HepG2 (cell line): ENCODE measurements at regions not wholly inside any gene's neighbourhood (a gene's known extent, or its start where the extent isn't known, plus 50 kb on each side); places are given as distances from the start of the nearest gene placed in this dataset.

Experiments
- ATAC-seq: fragments of 200-7000 bp; cut with Tn5 transposase; 3 replicates; pipeline ENCODE4 v1.9.1; 2020; ENCODE audit warnings: mild to moderate bottlenecking, moderate library complexity
- BruUV-seq: library from RNA; stranded (reverse); fragments of 400-500 nt; replicated peaks from 2 replicates; lab custom pipeline; 2021; lab: Mats Ljungman, UMichigan
- CTCF ChIA-PET: fragments of 300-600 bp; formaldehyde crosslinking; extraction: SDS; loops from one replicate; lab custom pipeline; 2021; ENCODE audit warnings: low total read pairs, inconsistent platforms, low intra/inter-chr PET ratio; lab: Yijun Ruan, JAX
- POLR2A ChIA-PET: fragments of 350-600 bp; sonication (Branson Sonifier 250); formaldehyde crosslinking; loops from one replicate; lab custom pipeline; 2020; ENCODE audit warnings: antibody characterized with exemption, inconsistent platforms; lab: Yijun Ruan, JAX
- DNase-seq: peaks from one replicate; pipeline ENCODE4 v3.0.0-alpha.2; 2015; ENCODE audit warnings: low spot score
- FAIRE-seq: peaks from 3 replicates; lab custom pipeline; 2011; peaks lifted over from hg19 to GRCh38; lab: Jason Lieb, UNC
- H2AFZ ChIP-seq: one replicate; pipeline ENCODE4 v1.6.1; 2011; ENCODE audit warnings: low read length, inconsistent platforms
- H3K27ac ChIP-seq: fragments of 300-600 bp; 3 replicates; pipeline ENCODE4 v1.8.0; 2011; ENCODE audit warnings: mixed run types, mild to moderate bottlenecking, mixed read lengths, low read length, inconsistent platforms; ENCODE audit not compliant: insufficient read depth; ENCODE audit errors: extremely low read length
- H3K27me3 ChIP-seq, 2 experiments: fragments of 200-600 bp in 1 of 2; 2 replicates in 1 of 2; 3 replicates in 1 of 2; pipeline versions ENCODE4 v1.6.0 to v1.8.0; 2011; ENCODE audit warnings: low read length in 2 of 2, mild to moderate bottlenecking in 2 of 2, moderate library complexity in 2 of 2, inconsistent platforms in 1 of 2; ENCODE audit not compliant: insufficient read depth in 2 of 2, control insufficient read depth in 1 of 2
- H3K36me3 ChIP-seq, 2 experiments: fragments of 200-600 bp in 1 of 2; replicated peaks in 1 of 2; 2 replicates in 1 of 2; 3 replicates in 1 of 2; pipeline versions ENCODE4 v1.5.1 to v1.8.0; 2011; ENCODE audit warnings: low read length in 2 of 2, inconsistent platforms in 1 of 2; ENCODE audit not compliant: insufficient read depth in 2 of 2, control insufficient read depth in 1 of 2
- H3K4me1 ChIP-seq: 2 replicates; pipeline ENCODE4 v1.5.1; 2012; ENCODE audit warnings: low read length, inconsistent platforms; ENCODE audit not compliant: insufficient read depth
- H3K4me2 ChIP-seq: 2 replicates; pipeline ENCODE4 v1.6.0; 2011; ENCODE audit warnings: low read depth, low read length, inconsistent platforms
- H3K4me3 ChIP-seq, 3 experiments: fragments of 200-600 bp in 1 of 3; sonication (generic), shearing (Covaris generic) in 1 of 3; replicated peaks in 1 of 3; 2 replicates each; pipeline ENCODE4 v1.5.1; 2011 to 2016; ENCODE audit warnings: low read length in 3 of 3, inconsistent platforms in 2 of 3, low read depth in 2 of 3, mild to moderate bottlenecking in 2 of 3, control low read depth in 1 of 3, mixed read lengths in 1 of 3; ENCODE audit not compliant: insufficient read depth in 1 of 3
- H3K79me2 ChIP-seq: one replicate; pipeline ENCODE4 v1.6.1; 2011; ENCODE audit warnings: low read length, inconsistent platforms; ENCODE audit not compliant: insufficient read depth
- H3K9ac ChIP-seq: 2 replicates; pipeline ENCODE4 v1.6.0; 2011; ENCODE audit warnings: mild to moderate bottlenecking, low read depth, low read length, inconsistent platforms; ENCODE audit not compliant: insufficient read depth
- H3K9me3 ChIP-seq: 2 replicates; pipeline ENCODE4 v1.5.1; 2012; ENCODE audit warnings: mild to moderate bottlenecking, low read length
- H4K20me1 ChIP-seq: 2 replicates; pipeline ENCODE4 v1.6.0; 2011; ENCODE audit warnings: inconsistent platforms, mild to moderate bottlenecking, low read length, moderate library complexity; ENCODE audit not compliant: insufficient read depth
- FLYWCH1 ChIP-seq: sonication (generic); formaldehyde crosslinking; IDR thresholded peaks from 2 replicates; pipeline ENCODE4 v1.8.1; 2023; ENCODE audit warnings: mild to moderate bottlenecking, missing genetic modification reagents
- POGZ ChIP-seq: sonication (generic); formaldehyde crosslinking; IDR thresholded peaks from 2 replicates; pipeline ENCODE4 v1.4.0; 2020; ENCODE audit warnings: mild to moderate bottlenecking, missing genetic modification reagents
- RNF2 ChIP-seq: fragments of 450-650 bp; conservative IDR thresholded peaks from 2 replicates; pipeline ENCODE4 v1.6.1; 2016; ENCODE audit warnings: low read depth
- SNAPC2 ChIP-seq: sonication (generic); formaldehyde crosslinking; IDR thresholded peaks from 2 replicates; pipeline ENCODE4 v1.8.1; 2022; ENCODE audit warnings: mild to moderate bottlenecking, missing genetic modification reagents
- ZEB1 ChIP-seq: IDR thresholded peaks from 2 replicates; pipeline ENCODE4 v1.6.1; 2012; ENCODE audit warnings: mild to moderate bottlenecking, low read depth, inconsistent platforms; ENCODE audit not compliant: insufficient replicate concordance
- ZNF569 ChIP-seq: sonication (generic); formaldehyde crosslinking; IDR thresholded peaks from 2 replicates; pipeline ENCODE4 v1.5.0; 2020; ENCODE audit warnings: mild to moderate bottlenecking, missing genetic modification reagents, moderate library complexity, borderline replicate concordance
- WGBS: methylation state at CpG from one replicate; pipeline ENCODE4 v1.1.6; 2017; ENCODE audit warnings: low lambda C conversion rate; 5-methylcytosine and 5-hydroxymethylcytosine counted together
- in situ Hi-C: cut with HindIII; loops from 2 replicates; pipeline ENCODE4 v1.10.0; 2017; ENCODE audit warnings: low pct_unique_long_range_greater_than_20kb; ENCODE audit not compliant: extremely low pct_ligation_motif_present
- intact Hi-C: fragments of 100-400 bp; cut with micrococcal nuclease; formaldehyde crosslinking; loops from one replicate; pipeline ENCODE4 v1.10.0; 2022; ENCODE audit not compliant: unreplicated experiment
- TF ChIP-seq, protein P1 (sequence below): sonication (generic); formaldehyde crosslinking; IDR thresholded peaks from 2 replicates; pipeline ENCODE4 v1.4.0; 2020; ENCODE audit warnings: low read depth, mild to moderate bottlenecking, missing genetic modification reagents
- TF ChIP-seq, protein P2 (sequence below): sonication (generic); formaldehyde crosslinking; IDR thresholded peaks from 2 replicates; pipeline ENCODE4 v1.5.0; 2020; ENCODE audit warnings: mild to moderate bottlenecking, missing genetic modification reagents, moderate library complexity
- TF ChIP-seq, protein P3 (sequence below): IDR thresholded peaks from 2 replicates; pipeline ENCODE4 v1.6.1; 2012; ENCODE audit warnings: low read depth, low read length, improper control_type of control experiment
- TF ChIP-seq, protein P4 (sequence below): fragments of 450-650 bp; IDR thresholded peaks from 2 replicates; pipeline ENCODE4 v1.6.1; 2017

DNA sequence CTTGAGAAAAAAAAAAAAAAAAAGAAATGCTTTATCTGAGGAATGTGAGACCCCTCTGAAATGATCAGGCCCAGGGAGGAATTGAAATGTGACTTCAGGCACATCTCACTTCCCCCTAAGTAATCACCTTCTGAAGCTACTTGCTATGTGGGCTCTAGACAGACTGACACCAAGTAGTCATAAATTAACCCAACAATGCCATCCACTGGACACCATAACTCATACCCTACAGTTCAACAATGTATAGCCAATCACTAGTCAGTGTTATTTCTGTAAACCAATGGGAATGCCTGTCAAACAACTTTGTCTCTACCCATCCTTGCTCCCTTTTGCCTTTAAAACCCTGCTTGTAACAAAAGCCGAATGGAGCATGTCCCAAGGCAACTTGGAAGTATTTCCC, 182.7 kb upstream of the TMPO start:
- CTCF ChIA-PET: no interaction called here
- no peaks in the 10 kb centered on the region for H3K79me2 ChIP-seq
- intact Hi-C loops: no loop called here
- WGBS: 37% methylated on average over 1 of the region's 1 CpG
- no peaks in the 10 kb centered on the region for H3K9me3 ChIP-seq
- BruUV-seq: no TSS peak
- no peak for ATAC-seq
- TF ChIP-seq, protein P1, sequence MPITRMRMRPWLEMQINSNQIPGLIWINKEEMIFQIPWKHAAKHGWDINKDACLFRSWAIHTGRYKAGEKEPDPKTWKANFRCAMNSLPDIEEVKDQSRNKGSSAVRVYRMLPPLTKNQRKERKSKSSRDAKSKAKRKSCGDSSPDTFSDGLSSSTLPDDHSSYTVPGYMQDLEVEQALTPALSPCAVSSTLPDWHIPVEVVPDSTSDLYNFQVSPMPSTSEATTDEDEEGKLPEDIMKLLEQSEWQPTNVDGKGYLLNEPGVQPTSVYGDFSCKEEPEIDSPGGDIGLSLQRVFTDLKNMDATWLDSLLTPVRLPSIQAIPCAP (CRISPR knock-in tag): no peak
- TF ChIP-seq, protein P2, sequence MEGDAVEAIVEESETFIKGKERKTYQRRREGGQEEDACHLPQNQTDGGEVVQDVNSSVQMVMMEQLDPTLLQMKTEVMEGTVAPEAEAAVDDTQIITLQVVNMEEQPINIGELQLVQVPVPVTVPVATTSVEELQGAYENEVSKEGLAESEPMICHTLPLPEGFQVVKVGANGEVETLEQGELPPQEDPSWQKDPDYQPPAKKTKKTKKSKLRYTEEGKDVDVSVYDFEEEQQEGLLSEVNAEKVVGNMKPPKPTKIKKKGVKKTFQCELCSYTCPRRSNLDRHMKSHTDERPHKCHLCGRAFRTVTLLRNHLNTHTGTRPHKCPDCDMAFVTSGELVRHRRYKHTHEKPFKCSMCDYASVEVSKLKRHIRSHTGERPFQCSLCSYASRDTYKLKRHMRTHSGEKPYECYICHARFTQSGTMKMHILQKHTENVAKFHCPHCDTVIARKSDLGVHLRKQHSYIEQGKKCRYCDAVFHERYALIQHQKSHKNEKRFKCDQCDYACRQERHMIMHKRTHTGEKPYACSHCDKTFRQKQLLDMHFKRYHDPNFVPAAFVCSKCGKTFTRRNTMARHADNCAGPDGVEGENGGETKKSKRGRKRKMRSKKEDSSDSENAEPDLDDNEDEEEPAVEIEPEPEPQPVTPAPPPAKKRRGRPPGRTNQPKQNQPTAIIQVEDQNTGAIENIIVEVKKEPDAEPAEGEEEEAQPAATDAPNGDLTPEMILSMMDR (CRISPR knock-in tag): peak; percentile 28; the same call in 1 of the 2 replicates
- TF ChIP-seq, all 625 proteins: peak for 1
- FAIRE-seq: no peak
- Histone ChIP-seq H3K4me3 (no peak overlapping the region), H3K4me2 (no peak overlapping the region), H3K27ac (no peak overlapping the region), H3K9ac (no peak overlapping the region), H3K4me1 (no peaks in the 10 kb centered on the region), H2AFZ (no peak overlapping the region), H3K36me3 (no peaks in the 10 kb centered on the region), H4K20me1 (no peaks in the 10 kb centered on the region), H3K27me3 (no peaks in the 10 kb centered on the region)
- in situ Hi-C loops: no loop called here
- DNase-seq: no peak
- POLR2A ChIA-PET: no interaction called here

DNA sequence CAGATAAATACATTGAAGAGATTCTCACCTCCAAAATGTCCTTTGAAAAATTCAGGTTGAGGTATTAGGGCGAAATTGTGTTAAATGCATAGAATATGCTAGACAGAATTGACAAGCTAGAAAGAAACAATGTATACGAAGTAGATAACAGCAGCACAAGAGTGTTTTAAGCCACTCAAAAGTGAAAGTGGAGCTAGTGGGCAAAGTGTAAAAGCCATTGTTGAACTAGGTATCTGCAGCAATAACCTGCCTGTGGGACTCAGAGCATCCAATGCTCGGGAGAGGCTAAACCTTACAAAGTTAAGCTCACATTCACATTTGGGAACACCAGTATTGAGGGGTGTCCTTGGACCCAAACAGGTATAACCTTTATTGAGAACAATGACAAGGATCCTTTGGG, 180.6 kb upstream of the TMPO start:
- intact Hi-C loops (no loop called here), in situ Hi-C loops (no loop called here)
- Histone ChIP-seq H3K27ac (no peak overlapping the region), H3K79me2 (no peaks in the 10 kb centered on the region), H2AFZ (no peak overlapping the region), H4K20me1 (no peaks in the 10 kb centered on the region), H3K36me3 (no peaks in the 10 kb centered on the region), H3K4me2 (no peak overlapping the region), H3K9me3 (no peaks in the 10 kb centered on the region), H3K4me3 (no peak overlapping the region), H3K4me1 (no peaks in the 10 kb centered on the region), H3K27me3 (no peaks in the 10 kb centered on the region), H3K9ac (no peak overlapping the region)
- no TSS peak for BruUV-seq
- POLR2A ChIA-PET: no interaction called here
- ATAC-seq: no peak
- no peak for FAIRE-seq
- CTCF ChIA-PET: no interaction called here
- no peak for DNase-seq
- 0% methylated on average over 2 of the region's 3 CpGs for WGBS
- TF ChIP-seq ZNF569 (CRISPR knock-in tag) (no peak), SNAPC2 (CRISPR knock-in tag) (no peak), POGZ (CRISPR knock-in tag) (no peak), FLYWCH1 (no peak), ZEB1 (no peak), RNF2 (no peak)
- TF ChIP-seq, protein P3, sequence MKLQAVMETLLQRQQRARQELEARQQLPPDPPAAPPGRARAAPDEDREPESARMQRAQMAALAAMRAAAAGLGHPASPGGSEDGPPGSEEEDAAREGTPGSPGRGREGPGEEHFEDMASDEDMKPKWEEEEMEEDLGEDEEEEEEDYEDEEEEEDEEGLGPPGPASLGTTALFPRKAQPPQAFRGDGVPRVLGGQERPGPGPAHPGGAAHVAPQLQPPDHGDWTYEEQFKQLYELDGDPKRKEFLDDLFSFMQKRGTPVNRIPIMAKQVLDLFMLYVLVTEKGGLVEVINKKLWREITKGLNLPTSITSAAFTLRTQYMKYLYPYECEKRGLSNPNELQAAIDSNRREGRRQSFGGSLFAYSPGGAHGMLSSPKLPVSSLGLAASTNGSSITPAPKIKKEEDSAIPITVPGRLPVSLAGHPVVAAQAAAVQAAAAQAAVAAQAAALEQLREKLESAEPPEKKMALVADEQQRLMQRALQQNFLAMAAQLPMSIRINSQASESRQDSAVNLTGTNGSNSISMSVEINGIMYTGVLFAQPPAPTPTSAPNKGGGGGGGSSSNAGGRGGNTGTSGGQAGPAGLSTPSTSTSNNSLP: no peak
- TF ChIP-seq, protein P4, sequence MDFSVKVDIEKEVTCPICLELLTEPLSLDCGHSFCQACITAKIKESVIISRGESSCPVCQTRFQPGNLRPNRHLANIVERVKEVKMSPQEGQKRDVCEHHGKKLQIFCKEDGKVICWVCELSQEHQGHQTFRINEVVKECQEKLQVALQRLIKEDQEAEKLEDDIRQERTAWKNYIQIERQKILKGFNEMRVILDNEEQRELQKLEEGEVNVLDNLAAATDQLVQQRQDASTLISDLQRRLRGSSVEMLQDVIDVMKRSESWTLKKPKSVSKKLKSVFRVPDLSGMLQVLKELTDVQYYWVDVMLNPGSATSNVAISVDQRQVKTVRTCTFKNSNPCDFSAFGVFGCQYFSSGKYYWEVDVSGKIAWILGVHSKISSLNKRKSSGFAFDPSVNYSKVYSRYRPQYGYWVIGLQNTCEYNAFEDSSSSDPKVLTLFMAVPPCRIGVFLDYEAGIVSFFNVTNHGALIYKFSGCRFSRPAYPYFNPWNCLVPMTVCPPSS: no peak
